H1 (cell line): ENCODE measurements at regions not wholly inside any gene's neighbourhood (a gene's known extent, or its start where the extent isn't known, plus 50 kb on each side); places are given as distances from the start of the nearest gene placed in this dataset.

Experiments used
- CTCF ChIA-PET: fragments of 300-600 bp; sonication (Branson Sonifier 250); formaldehyde crosslinking; loops from one replicate; lab custom pipeline; 2021; ENCODE audit not compliant: partially characterized antibody; lab: Charles Lee
- POLR2A ChIA-PET: fragments of 300-600 bp; sonication (Branson Sonifier 250); formaldehyde crosslinking; loops from one replicate; lab custom pipeline; 2021; ENCODE audit warnings: inconsistent platforms; ENCODE audit not compliant: partially characterized antibody; lab: Charles Lee
- DNase-seq, 2 experiments: peaks; one replicate each; pipeline versions ENCODE4 v3.0.0 to v3.0.0-alpha.2; 2010 to 2022; ENCODE audit warnings: low spot score in 2 of 2, low read depth in 1 of 2, mixed read lengths in 1 of 2
- FAIRE-seq: peaks from 2 replicates; lab custom pipeline; 2011; peaks lifted over from hg19 to GRCh38; lab: Jason Lieb, UNC
- H2AFZ ChIP-seq: 2 replicates; pipeline ENCODE4 v1.8.1; 2012; ENCODE audit warnings: low read length, inconsistent platforms
- H2AK5ac ChIP-seq: 2 replicates; pipeline ENCODE4 v1.6.1; 2013; ENCODE audit warnings: low read depth, low read length
- H2BK120ac ChIP-seq: replicated peaks from 2 replicates; pipeline ENCODE3; 2013; ENCODE audit warnings: low read depth, low read length, inconsistent platforms
- H2BK12ac ChIP-seq: 2 replicates; pipeline ENCODE4 v1.6.1; 2013; ENCODE audit warnings: low read depth, low read length
- H2BK15ac ChIP-seq: 2 replicates; pipeline ENCODE4 v1.6.1; 2013; ENCODE audit warnings: low read length
- H2BK20ac ChIP-seq: 2 replicates; pipeline ENCODE4 v1.6.1; 2013; ENCODE audit warnings: low read length
- H2BK5ac ChIP-seq: 2 replicates; pipeline ENCODE4 v1.6.1; 2013; ENCODE audit warnings: low read depth, low read length
- H3K14ac ChIP-seq: 2 replicates; pipeline ENCODE4 v1.6.1; 2013; ENCODE audit warnings: inconsistent platforms; ENCODE audit not compliant: insufficient read length
- H3K18ac ChIP-seq: 2 replicates; pipeline ENCODE4 v1.6.1; 2013; ENCODE audit warnings: low read length; ENCODE audit errors: extremely low read depth
- H3K23ac ChIP-seq: 2 replicates; pipeline ENCODE4 v1.6.1; 2013; ENCODE audit warnings: inconsistent platforms; ENCODE audit not compliant: insufficient read length
- H3K23me2 ChIP-seq: 2 replicates; pipeline ENCODE4 v1.6.1; 2013; ENCODE audit warnings: low read depth, low read length
- H3K27ac ChIP-seq: 2 replicates; pipeline ENCODE4 v1.6.1; 2011; ENCODE audit warnings: low read depth, low read length, inconsistent platforms
- H3K27me3 ChIP-seq, 4 experiments: replicated peaks in 1 of 4; 1 replicate in 1 of 4; 2 replicates in 3 of 4; pipeline versions ENCODE4 v1.6.1 to v1.8.1; 2011 to 2013; ENCODE audit warnings: low read length in 3 of 4, mild to moderate bottlenecking in 3 of 4, inconsistent platforms in 2 of 4, mixed read lengths in 2 of 4, moderate library complexity in 1 of 4; ENCODE audit not compliant: control insufficient read depth in 3 of 4, insufficient read depth in 3 of 4; ENCODE audit errors: extremely low read depth in 1 of 4
- H3K36me3 ChIP-seq, 4 experiments: 2 replicates each; pipeline versions ENCODE4 v1.6.1 to v1.8.1; 2011 to 2013; ENCODE audit warnings: mild to moderate bottlenecking in 4 of 4, low read length in 3 of 4, moderate library complexity in 2 of 4, control low read depth in 1 of 4, inconsistent platforms in 1 of 4; ENCODE audit not compliant: insufficient read depth in 4 of 4, control insufficient read depth in 2 of 4
- H3K4ac ChIP-seq: replicated peaks from 2 replicates; pipeline ENCODE3; 2013; ENCODE audit warnings: low read length, low read depth, mixed read lengths, inconsistent platforms; ENCODE audit not compliant: insufficient read length
- H3K4me1 ChIP-seq, 4 experiments: replicated peaks in 1 of 4; 1 replicate in 1 of 4; 2 replicates in 3 of 4; pipeline versions ENCODE4 v1.6.1 to v1.8.1; 2011 to 2013; ENCODE audit warnings: low read length in 3 of 4, inconsistent platforms in 2 of 4, mixed read lengths in 1 of 4; ENCODE audit not compliant: insufficient read depth in 4 of 4, control insufficient read depth in 3 of 4
- H3K4me2 ChIP-seq, 2 experiments: 2 replicates each; pipeline versions ENCODE4 v1.6.1 to v1.8.1; 2011 to 2013; ENCODE audit warnings: low read depth in 2 of 2, low read length in 2 of 2, control low read depth in 1 of 2, inconsistent platforms in 1 of 2, mild to moderate bottlenecking in 1 of 2; ENCODE audit not compliant: insufficient read depth in 1 of 2
- H3K4me3 ChIP-seq, 4 experiments: fragments of 200-600, 300-600 bp in 1 of 4; sonication (generic), shearing (Covaris generic), sonication (Bioruptor Twin) in 1 of 4; 2 replicates each; pipeline versions ENCODE4 v1.5.1 to v1.8.1; 2011 to 2016; ENCODE audit warnings: low read length in 4 of 4, low read depth in 3 of 4, control low read depth in 2 of 4, inconsistent platforms in 2 of 4, mild to moderate bottlenecking in 2 of 4, mixed read lengths in 1 of 4, moderate library complexity in 1 of 4; ENCODE audit not compliant: insufficient read depth in 2 of 4; ENCODE audit errors: extremely low read depth in 1 of 4
- H3K56ac ChIP-seq: replicated peaks from 2 replicates; pipeline ENCODE3; 2013; ENCODE audit warnings: low read depth, mild to moderate bottlenecking, mixed read lengths, low read length, inconsistent platforms; ENCODE audit not compliant: insufficient read length
- H3K79me1 ChIP-seq: 2 replicates; pipeline ENCODE4 v1.6.1; 2013; ENCODE audit warnings: low read depth, low read length, control low read depth
- H3K79me2 ChIP-seq, 2 experiments: 2 replicates each; pipeline versions ENCODE4 v1.6.1 to v1.8.1; 2012 to 2013; ENCODE audit warnings: low read length in 2 of 2, mild to moderate bottlenecking in 2 of 2, inconsistent platforms in 1 of 2; ENCODE audit not compliant: insufficient read depth in 2 of 2, control insufficient read depth in 1 of 2
- H3K9ac ChIP-seq, 4 experiments: replicated peaks in 1 of 4; 1 replicate in 1 of 4; 2 replicates in 3 of 4; pipeline versions ENCODE4 v1.6.1 to v1.8.1; 2011 to 2013; ENCODE audit warnings: low read depth in 3 of 4, low read length in 3 of 4, control low read depth in 2 of 4, mild to moderate bottlenecking in 2 of 4, moderate library complexity in 2 of 4, inconsistent platforms in 1 of 4; ENCODE audit errors: extremely low read depth in 1 of 4
- H3K9me3 ChIP-seq, 2 experiments: 2 replicates each; pipeline versions ENCODE4 v1.6.1 to v1.8.1; 2012 to 2013; ENCODE audit warnings: mild to moderate bottlenecking in 2 of 2, moderate library complexity in 2 of 2, control low read depth in 1 of 2, inconsistent platforms in 1 of 2, low read depth in 1 of 2, low read length in 1 of 2, mixed read lengths in 1 of 2; ENCODE audit not compliant: insufficient read depth in 2 of 2
- H4K20me1 ChIP-seq, 2 experiments: replicated peaks in 1 of 2; 2 replicates each; pipeline versions ENCODE3 to v1.8.1; 2011 to 2013; ENCODE audit warnings: inconsistent platforms in 2 of 2, low read length in 2 of 2, mild to moderate bottlenecking in 1 of 2; ENCODE audit not compliant: insufficient read depth in 2 of 2, control insufficient read depth in 1 of 2
- H4K5ac ChIP-seq: 2 replicates; pipeline ENCODE4 v1.6.1; 2013; ENCODE audit warnings: low read length, low read depth, mixed read lengths, inconsistent platforms; ENCODE audit not compliant: insufficient read length
- H4K8ac ChIP-seq: 2 replicates; pipeline ENCODE4 v1.8.0; 2013; ENCODE audit warnings: mild to moderate bottlenecking, moderate library complexity, low read length, inconsistent platforms; ENCODE audit not compliant: insufficient read depth; ENCODE audit errors: extremely low read depth
- H4K91ac ChIP-seq: replicated peaks from 2 replicates; pipeline ENCODE3; 2013; ENCODE audit warnings: low read length, mixed read lengths, inconsistent platforms; ENCODE audit not compliant: insufficient read length
- CBX5 ChIP-seq: fragments of 300-800, 300-1000 bp; sonication (generic); IDR thresholded peaks from 2 replicates; pipeline ENCODE4 v1.7.1; 2016; ENCODE audit warnings: antibody characterized with exemption, low read length, low read depth
- CREB1 ChIP-seq: IDR thresholded peaks from 2 replicates; pipeline ENCODE4 v1.6.1; 2012; ENCODE audit warnings: inconsistent platforms
- HDAC6 ChIP-seq: IDR thresholded peaks from one replicate; pipeline ENCODE4 v1.7.1; 2012; ENCODE audit warnings: low read depth, mild to moderate bottlenecking, inconsistent platforms, low read length, moderate library complexity
- POLR2AphosphoS5 ChIP-seq: IDR thresholded peaks from 2 replicates; pipeline ENCODE4 v1.6.1; 2011; ENCODE audit warnings: low read depth, low read length
- POU5F1 ChIP-seq: IDR thresholded peaks from 2 replicates; pipeline ENCODE4 v1.6.1; 2011; ENCODE audit warnings: low read depth, mild to moderate bottlenecking, low read length, moderate library complexity
- RNF2 ChIP-seq: fragments of 200-900, 300-1000 bp; sonication (generic); IDR thresholded peaks from 2 replicates; pipeline ENCODE4 v1.7.1; 2016; ENCODE audit warnings: borderline replicate concordance, low read depth, mild to moderate bottlenecking, antibody characterized with exemption, low read length; ENCODE audit not compliant: poor library complexity, severe bottlenecking; ENCODE audit errors: missing control alignments
- SP4 ChIP-seq: IDR thresholded peaks from 2 replicates; pipeline ENCODE4 v1.6.1; 2012; ENCODE audit warnings: low read length, inconsistent platforms
- TBP ChIP-seq: IDR thresholded peaks from 2 replicates; pipeline ENCODE4 v1.6.1; 2011; ENCODE audit warnings: low read depth, low read length, improper control_type of control experiment
- ZNF274 ChIP-seq: IDR thresholded peaks from 2 replicates; pipeline ENCODE4 v1.7.0; 2012; ENCODE audit warnings: low read length, borderline replicate concordance; ENCODE audit errors: extremely low read depth
- WGBS, 2 experiments: shearing (Covaris generic) in 1 of 2; methylation state at CpG; one replicate each; pipeline versions ENCODE4 v1.1.6 to v1.1.7; 2013 to 2015; ENCODE audit warnings: low lambda C conversion rate in 2 of 2, mixed read lengths in 2 of 2, inconsistent platforms in 1 of 2, low coverage in 1 of 2, missing lambda C conversion rate in 1 of 2; ENCODE audit not compliant: insufficient replicate concordance in 2 of 2, insufficient coverage in 1 of 2, insufficient read length in 1 of 2; ENCODE audit errors: extremely low coverage in 1 of 2, missing lambda C conversion rate in 1 of 2; 5-methylcytosine and 5-hydroxymethylcytosine counted together

- no peak overlapping the region for H3K4me2 ChIP-seq
- no peak overlapping the region for H4K91ac ChIP-seq
- H3K14ac ChIP-seq = no peak overlapping the region
- no peaks in the 10 kb centered on the region for H3K23me2 ChIP-seq
- no peak overlapping the region for H2AFZ ChIP-seq
- H4K5ac ChIP-seq = no peak overlapping the region
- H2AK5ac ChIP-seq = no peak overlapping the region
- no peaks in the 10 kb centered on the region for H3K27me3 ChIP-seq
- H3K4me3 ChIP-seq = no peak overlapping the region
- no peak overlapping the region for H3K23ac ChIP-seq
- no peaks in the 10 kb centered on the region for H3K4me1 ChIP-seq
- no peak overlapping the region for H3K4ac ChIP-seq
- FAIRE-seq (no peak), DNase-seq (no peak)
- no peak overlapping the region for H3K27ac ChIP-seq
- POLR2A ChIA-PET = no interaction called here
- H2BK12ac ChIP-seq = no peak overlapping the region
- H2BK20ac ChIP-seq = no peak overlapping the region
- H4K8ac ChIP-seq = no peak overlapping the region
- H4K20me1 ChIP-seq = no peaks in the 10 kb centered on the region
- H2BK5ac ChIP-seq = no peak overlapping the region
- H3K36me3 ChIP-seq = no peaks in the 10 kb centered on the region
- WGBS, 2 experiments = 94% methylated on average over 4 of the region's 4 CpGs; no CpG with 5 or more reads in 1 of the 2 experiments
- no peak overlapping the region for H3K18ac ChIP-seq
- no peak overlapping the region for H2BK15ac ChIP-seq
- no peak overlapping the region for H3K56ac ChIP-seq
- TF ChIP-seq SP4 (no peak), CBX5 (no peak), TBP (no peak), RNF2 (no peak), CREB1 (no peak), ZNF274 (no peak), POLR2AphosphoS5 (no peak), HDAC6 (no peak), POU5F1 (no peak)
- TF ChIP-seq, all 59 proteins: peak for 0
- Histone ChIP-seq H3K9me3 (no peaks in the 10 kb centered on the region), H2BK120ac (no peak overlapping the region), H3K79me2 (no peaks in the 10 kb centered on the region), H3K79me1 (no peaks in the 10 kb centered on the region), H3K9ac (no peak overlapping the region)
- CTCF ChIA-PET = interaction anchor here (0.9 to 2.1 kb wide), 4 partner anchors 10 to 605 kb away, joined by 3 to 7 read pairs (median 5); no protein-coding TSS in a partner anchor
These were observed 117.0 kb upstream of the MAX start for GRCh38 chr14:65219353-65219752.
